CD4-positive, alpha-beta T cell (primary cell): ENCODE measurements at regions not wholly inside any gene's neighbourhood (a gene's known extent, or its start where the extent isn't known, plus 50 kb on each side); places are given as distances from the start of the nearest gene placed in this dataset.

Experiments
- ATAC-seq: fragments of 200-7000 bp; cut with Tn5 transposase; one replicate; pipeline ENCODE4 v1.10.0; 2022; ENCODE audit warnings: mild to moderate bottlenecking; ENCODE audit not compliant: poor library complexity
- CTCF ChIA-PET: fragments of 350-600 bp; sonication (Branson Sonifier 250); formaldehyde crosslinking; loops from one replicate; lab custom pipeline; 2021; ENCODE audit warnings: antibody characterized with exemption, inconsistent platforms; lab: Charles Lee
- POLR2A ChIA-PET: fragments of 350-600 bp; sonication (Branson Sonifier 250); formaldehyde crosslinking; loops from one replicate; lab custom pipeline; 2021; ENCODE audit warnings: antibody characterized with exemption, inconsistent platforms; lab: Charles Lee
- DNase-seq, 14 experiments: peaks; one replicate each; pipeline ENCODE4 v3.0.0-alpha.2; 2013 to 2020; ENCODE audit warnings: mixed read lengths in 2 of 14
- H3K27ac ChIP-seq, 2 donors: one replicate each; pipeline versions ENCODE4 v1.5.1 to v1.7.0; 2013; ENCODE audit warnings: low read length in 2 of 2, low read depth in 1 of 2, mild to moderate bottlenecking in 1 of 2
- H3K27me3 ChIP-seq, 2 experiments: 1 replicate in 1 of 2; 2 replicates in 1 of 2; pipeline versions ENCODE4 v1.6.1 to v1.7.0; 2013; ENCODE audit warnings: low read length in 2 of 2, control low read depth in 1 of 2, mild to moderate bottlenecking in 1 of 2, moderate library complexity in 1 of 2; ENCODE audit not compliant: insufficient read depth in 2 of 2, control insufficient read depth in 1 of 2
- H3K36me3 ChIP-seq: one replicate; pipeline ENCODE4 v1.6.1; 2013; ENCODE audit warnings: low read length, control low read depth; ENCODE audit not compliant: insufficient read depth
- H3K4me1 ChIP-seq: one replicate; pipeline ENCODE4 v1.6.1; 2013; ENCODE audit warnings: low read length, control low read depth; ENCODE audit not compliant: insufficient read depth
- H3K4me3 ChIP-seq: one replicate; pipeline ENCODE4 v1.5.1; 2013; ENCODE audit warnings: mild to moderate bottlenecking, low read length, moderate library complexity
- H3K9me3 ChIP-seq, 2 experiments: 1 replicate in 1 of 2; 2 replicates in 1 of 2; pipeline versions ENCODE4 v1.6.1 to v1.7.0; 2013; ENCODE audit warnings: low read length in 2 of 2, mild to moderate bottlenecking in 2 of 2, control low read depth in 1 of 2, moderate library complexity in 1 of 2; ENCODE audit not compliant: control insufficient read depth in 1 of 2, insufficient read depth in 1 of 2
- H3K27ac Mint-ChIP-seq: one replicate; pipeline ENCODE4 v1.8.0; 2020; ENCODE audit warnings: mixed read lengths
- H3K27me3 Mint-ChIP-seq: one replicate; pipeline ENCODE4 v1.8.0; 2021; ENCODE audit warnings: mixed read lengths
- H3K36me3 Mint-ChIP-seq: one replicate; pipeline ENCODE4 v1.8.0; 2021; ENCODE audit warnings: low read depth, mixed read lengths
- H3K4me1 Mint-ChIP-seq: one replicate; pipeline ENCODE4 v1.8.0; 2021; ENCODE audit warnings: low read depth, mixed read lengths
- H3K4me3 Mint-ChIP-seq: one replicate; pipeline ENCODE4 v1.8.0; 2020; ENCODE audit warnings: mild to moderate bottlenecking, mixed read lengths
- H3K9me3 Mint-ChIP-seq: one replicate; pipeline ENCODE4 v1.8.0; 2020; ENCODE audit warnings: mixed read lengths
- intact Hi-C, 2 experiments: fragments of 100-400 bp; cut with DNase I in 1 of 2; cut with micrococcal nuclease in 1 of 2; formaldehyde crosslinking; loops; one replicate each; pipeline versions ENCODE4 v1.15.1 to v1.9.0; 2023 to 2025; cut with DNase I, micrococcal nuclease
- TF ChIP-seq, protein P1 (sequence below): fragments of 200-600 bp; IDR thresholded peaks from one replicate; pipeline ENCODE4 v1.8.0; 2022; ENCODE audit warnings: antibody characterized with exemption, mild to moderate bottlenecking

- Histone ChIP-seq H3K4me1 (no peaks in the 10 kb centered on the region), H3K4me3 (no peak overlapping the region), H3K9me3 (no peaks in the 10 kb centered on the region), H3K27me3 (no peaks in the 10 kb centered on the region), H3K27ac (no peak overlapping the region), H3K36me3 (no peaks in the 10 kb centered on the region)
- DNase-seq (no peak), ATAC-seq (no peak)
- no peaks in the 10 kb centered on the region for H3K36me3 Mint-ChIP-seq
- H3K27me3 Mint-ChIP-seq, result peaks cover 4% of the 10 kb centered on the region
- TF ChIP-seq, protein P1, sequence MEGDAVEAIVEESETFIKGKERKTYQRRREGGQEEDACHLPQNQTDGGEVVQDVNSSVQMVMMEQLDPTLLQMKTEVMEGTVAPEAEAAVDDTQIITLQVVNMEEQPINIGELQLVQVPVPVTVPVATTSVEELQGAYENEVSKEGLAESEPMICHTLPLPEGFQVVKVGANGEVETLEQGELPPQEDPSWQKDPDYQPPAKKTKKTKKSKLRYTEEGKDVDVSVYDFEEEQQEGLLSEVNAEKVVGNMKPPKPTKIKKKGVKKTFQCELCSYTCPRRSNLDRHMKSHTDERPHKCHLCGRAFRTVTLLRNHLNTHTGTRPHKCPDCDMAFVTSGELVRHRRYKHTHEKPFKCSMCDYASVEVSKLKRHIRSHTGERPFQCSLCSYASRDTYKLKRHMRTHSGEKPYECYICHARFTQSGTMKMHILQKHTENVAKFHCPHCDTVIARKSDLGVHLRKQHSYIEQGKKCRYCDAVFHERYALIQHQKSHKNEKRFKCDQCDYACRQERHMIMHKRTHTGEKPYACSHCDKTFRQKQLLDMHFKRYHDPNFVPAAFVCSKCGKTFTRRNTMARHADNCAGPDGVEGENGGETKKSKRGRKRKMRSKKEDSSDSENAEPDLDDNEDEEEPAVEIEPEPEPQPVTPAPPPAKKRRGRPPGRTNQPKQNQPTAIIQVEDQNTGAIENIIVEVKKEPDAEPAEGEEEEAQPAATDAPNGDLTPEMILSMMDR, result no peak
- no peak overlapping the region for H3K4me3 Mint-ChIP-seq
- H3K4me1 Mint-ChIP-seq, result no peaks in the 10 kb centered on the region
- ChIA-PET CTCF (no interaction called here), POLR2A (no interaction called here)
- no peak overlapping the region for H3K27ac Mint-ChIP-seq
- H3K9me3 Mint-ChIP-seq, result peaks cover 2% of the 10 kb centered on the region
- intact Hi-C loops, result no loop called here
Observed at GRCh38 chr15:53102483-53102882, 312.3 kb upstream of the ONECUT1 start.

DNA sequence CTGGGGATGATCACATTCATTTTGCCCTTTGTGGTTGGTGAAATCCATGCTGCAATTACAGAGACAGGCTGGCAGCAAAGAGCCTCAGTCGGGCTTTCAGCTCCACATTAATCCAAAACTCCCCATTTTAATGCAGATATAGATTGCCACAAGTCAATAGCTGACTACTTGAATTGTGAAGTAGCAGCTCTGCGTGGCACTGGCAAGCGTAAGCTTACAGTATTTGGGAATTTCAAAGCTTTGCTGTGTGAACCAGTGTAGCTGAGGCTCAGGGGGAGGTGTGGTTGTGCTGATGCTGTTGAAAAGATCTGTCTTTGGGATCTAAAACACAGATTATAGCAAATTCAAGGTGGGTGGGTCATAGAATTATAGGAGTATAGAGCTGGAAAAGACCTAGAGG is 290.3 kb upstream of the ONECUT1 start:
- ChIA-PET CTCF (no interaction called here), POLR2A (no interaction called here)
- DNase-seq, result no peak
- H3K9me3 Mint-ChIP-seq, result no peaks in the 10 kb centered on the region
- Histone ChIP-seq H3K36me3 (no peaks in the 10 kb centered on the region), H3K4me3 (no peak overlapping the region), H3K27me3 (no peaks in the 10 kb centered on the region), H3K9me3 (no peaks in the 10 kb centered on the region), H3K4me1 (no peaks in the 10 kb centered on the region), H3K27ac (no peak overlapping the region)
- no peak overlapping the region for H3K4me3 Mint-ChIP-seq
- no peak for ATAC-seq
- intact Hi-C loops, result no loop called here
- H3K27me3 Mint-ChIP-seq, result no peaks in the 10 kb centered on the region
- no peak overlapping the region for H3K27ac Mint-ChIP-seq
- H3K36me3 Mint-ChIP-seq, result no peaks in the 10 kb centered on the region
- no peaks in the 10 kb centered on the region for H3K4me1 Mint-ChIP-seq
- TF ChIP-seq, protein P1, result no peak

DNA sequence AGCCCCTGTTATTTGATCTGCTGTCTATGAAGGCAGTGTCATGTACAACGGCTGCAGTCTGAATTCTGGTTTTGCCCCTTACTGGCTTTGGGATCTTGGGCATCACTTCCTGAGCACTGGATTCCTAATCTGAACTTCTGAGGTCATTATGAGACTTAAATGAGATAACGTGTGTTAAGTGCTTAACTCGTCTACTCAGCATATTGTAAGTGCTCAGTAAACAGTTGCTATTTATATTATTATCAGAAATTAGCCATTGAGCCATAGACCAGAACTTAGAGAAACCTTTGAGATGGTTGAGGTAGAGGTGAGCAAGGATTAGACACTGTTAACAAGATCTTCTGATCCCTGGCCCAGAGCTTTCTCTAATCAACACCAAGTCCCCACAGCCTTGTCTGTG is 284.1 kb upstream of the ONECUT1 start:
- H3K4me3 ChIP-seq, result no peak overlapping the region
- TF ChIP-seq, protein P1, result no peak
- no peaks in the 10 kb centered on the region for H3K9me3 ChIP-seq
- ChIA-PET CTCF (no interaction called here), POLR2A (no interaction called here)
- DNase-seq (no peak), ATAC-seq (no peak)
- H3K9me3 Mint-ChIP-seq, result no peaks in the 10 kb centered on the region
- H3K27ac Mint-ChIP-seq, result no peak overlapping the region
- no peaks in the 10 kb centered on the region for H3K36me3 ChIP-seq
- H3K4me3 Mint-ChIP-seq, result no peak overlapping the region
- H3K4me1 Mint-ChIP-seq, result no peaks in the 10 kb centered on the region
- H3K27me3 ChIP-seq, result no peaks in the 10 kb centered on the region
- H3K4me1 ChIP-seq, result no peaks in the 10 kb centered on the region
- H3K27ac ChIP-seq, result no peak overlapping the region
- intact Hi-C loops, result no loop called here
- H3K36me3 Mint-ChIP-seq, result no peaks in the 10 kb centered on the region
- no peaks in the 10 kb centered on the region for H3K27me3 Mint-ChIP-seq
